ENCODE measurements at regions not wholly inside any gene's neighbourhood (a gene's known extent, or its start where the extent isn't known, plus 50 kb on each side); places are given as distances from the start of the nearest gene placed in this dataset.

DNA sequence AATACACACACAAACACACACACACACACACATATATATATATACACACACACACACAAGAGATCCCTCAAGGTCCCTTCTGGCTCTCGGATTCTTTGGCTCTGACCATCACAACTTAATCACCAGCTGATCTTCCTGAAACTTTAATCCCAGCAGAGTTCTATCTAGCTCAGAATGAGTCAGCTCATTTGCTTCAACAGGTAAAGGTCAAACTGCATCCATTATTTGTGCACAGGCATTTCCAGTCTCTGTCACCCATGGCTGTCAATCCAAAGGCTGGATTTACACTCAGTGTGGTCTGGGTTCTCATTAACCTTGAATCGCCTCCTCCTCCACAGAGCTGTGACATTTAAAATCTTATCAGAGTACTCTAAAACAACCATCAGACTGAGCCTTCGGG is 113.3 kb upstream of the TMPO start:
- Histone ChIP-seq H3K9me3 (peaks cover 17% of the 10 kb centered on the region), H3K27me3 (no peaks in the 10 kb centered on the region), H3K4me3 (no peak overlapping the region), H3K9ac (no peak overlapping the region), H4K20me1 (no peaks in the 10 kb centered on the region), H3K4me1 (peaks cover 82% of the 10 kb centered on the region), H3K36me3 (no peaks in the 10 kb centered on the region), H3K4me2 (peak overlapping the region; percentile 80), H3K27ac (no peak overlapping the region)
- no peak for TF ChIP-seq Cebpa-rat (IDR thresholded peaks at IDR 0.05)

- H3K4me1 ChIP-seq: peaks cover 78% of the 10 kb centered on the region
- H3K9me3 ChIP-seq: peaks cover 23% of the 10 kb centered on the region
Observed at GRCh38 chr12:98402671-98403070, 112.7 kb upstream of the TMPO start.

GRCh38 chr12:98403385-98403784 is 112.0 kb upstream of the TMPO start:
- no peak overlapping the region for H3K4me3 ChIP-seq
- H3K27me3 ChIP-seq: no peaks in the 10 kb centered on the region
- peaks cover 71% of the 10 kb centered on the region for H3K4me1 ChIP-seq
- H3K9ac ChIP-seq: no peak overlapping the region
- H3K4me2 ChIP-seq: peak overlapping the region; percentile 56; the same call in 1 of the 2 replicates
- H3K27ac ChIP-seq: no peak overlapping the region
- H3K36me3 ChIP-seq: no peaks in the 10 kb centered on the region
- TF ChIP-seq Cebpa-rat (IDR thresholded peaks at IDR 0.05): no peak
- H3K9me3 ChIP-seq: peaks cover 28% of the 10 kb centered on the region
- no peaks in the 10 kb centered on the region for H4K20me1 ChIP-seq

More at GRCh38 chr12:98402671-98403070, 112.7 kb upstream of the TMPO start:
- Histone ChIP-seq H3K27me3 (no peaks in the 10 kb centered on the region), H3K27ac (no peak overlapping the region), H3K4me3 (no peak overlapping the region), H4K20me1 (no peaks in the 10 kb centered on the region), H3K9ac (no peak overlapping the region), H3K4me2 (peak overlapping the region; percentile 80), H3K36me3 (no peaks in the 10 kb centered on the region)
- no peak for TF ChIP-seq Cebpa-rat (IDR thresholded peaks at IDR 0.05)

GRCh38 chr12:98403936-98404335 is 111.5 kb upstream of the TMPO start:
- Histone ChIP-seq H3K4me3 (no peak overlapping the region), H3K9ac (no peak overlapping the region), H3K27ac (peak overlapping the region; percentile 57; the same call in 1 of the 2 replicates), H4K20me1 (no peaks in the 10 kb centered on the region), H3K4me1 (peaks cover 65% of the 10 kb centered on the region), H3K4me2 (peak overlapping the region; percentile 56), H3K9me3 (peaks cover 28% of the 10 kb centered on the region), H3K27me3 (no peaks in the 10 kb centered on the region), H3K36me3 (no peaks in the 10 kb centered on the region)
- TF ChIP-seq Cebpa-rat (IDR thresholded peaks at IDR 0.05): no peak

DNA sequence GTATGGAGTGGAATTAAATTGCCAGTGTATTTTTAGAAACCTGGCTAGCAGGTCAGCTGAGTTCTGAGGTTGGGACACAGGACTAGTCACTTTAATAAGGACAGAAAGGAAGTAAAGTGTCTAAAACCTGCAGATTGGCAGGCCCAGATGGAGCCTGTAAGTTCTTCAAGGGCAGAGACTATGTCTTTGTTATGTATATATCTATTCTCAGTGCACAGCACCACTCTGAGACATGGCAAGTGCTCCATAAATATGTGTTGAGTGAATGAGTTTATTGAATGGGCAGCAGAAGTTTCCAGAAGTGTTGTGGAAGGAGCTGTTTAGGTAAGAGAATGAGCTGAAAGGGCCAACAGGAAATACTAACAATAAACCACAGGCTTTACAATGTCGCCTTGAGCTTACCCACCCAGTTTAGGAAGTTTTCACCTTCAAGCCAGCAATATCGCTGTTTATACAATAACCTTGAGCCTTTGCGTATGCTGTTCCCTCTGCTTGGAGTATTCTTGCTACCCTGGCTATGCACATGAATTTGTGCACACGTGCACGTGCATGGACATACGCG is 109.5 kb upstream of the TMPO start:
- no peak overlapping the region for H3K4me2 ChIP-seq
- H3K36me3 ChIP-seq: no peaks in the 10 kb centered on the region
- H3K27ac ChIP-seq: no peak overlapping the region
- peaks cover 46% of the 10 kb centered on the region for H3K4me1 ChIP-seq
- TF ChIP-seq Cebpa-rat (IDR thresholded peaks at IDR 0.05): no peak
- H3K9me3 ChIP-seq: peaks cover 28% of the 10 kb centered on the region
- no peak overlapping the region for H3K9ac ChIP-seq
- H3K27me3 ChIP-seq: no peaks in the 10 kb centered on the region
- H3K4me3 ChIP-seq: no peak overlapping the region
- H4K20me1 ChIP-seq: no peaks in the 10 kb centered on the region

GRCh38 chr12:98406378-98406777 is 109.0 kb upstream of the TMPO start:
- Histone ChIP-seq H3K9me3 (peaks cover 28% of the 10 kb centered on the region), H3K27ac (no peak overlapping the region), H3K27me3 (no peaks in the 10 kb centered on the region), H3K4me3 (no peak overlapping the region), H4K20me1 (no peaks in the 10 kb centered on the region), H3K36me3 (no peaks in the 10 kb centered on the region), H3K9ac (no peak overlapping the region), H3K4me2 (no peak overlapping the region), H3K4me1 (peaks cover 41% of the 10 kb centered on the region)
- TF ChIP-seq Cebpa-rat (IDR thresholded peaks at IDR 0.05): no peak

GRCh38 chr12:98408681-98409080 is 106.7 kb upstream of the TMPO start:
- no peaks in the 10 kb centered on the region for H4K20me1 ChIP-seq
- no peak overlapping the region for H3K4me2 ChIP-seq
- H3K9ac ChIP-seq: no peak overlapping the region
- H3K27ac ChIP-seq: no peak overlapping the region
- no peak overlapping the region for H3K4me3 ChIP-seq
- peaks cover 28% of the 10 kb centered on the region for H3K9me3 ChIP-seq
- H3K36me3 ChIP-seq: no peaks in the 10 kb centered on the region
- no peak for TF ChIP-seq Cebpa-rat (IDR thresholded peaks at IDR 0.05)
- H3K27me3 ChIP-seq: no peaks in the 10 kb centered on the region
- peaks cover 18% of the 10 kb centered on the region for H3K4me1 ChIP-seq

GRCh38 chr12:98409548-98409947 is 105.8 kb upstream of the TMPO start:
- Histone ChIP-seq H3K9me3 (peaks cover 27% of the 10 kb centered on the region), H3K4me3 (no peak overlapping the region), H3K27ac (no peak overlapping the region), H4K20me1 (no peaks in the 10 kb centered on the region), H3K36me3 (no peaks in the 10 kb centered on the region), H3K27me3 (no peaks in the 10 kb centered on the region), H3K9ac (no peak overlapping the region), H3K4me1 (peaks cover 9% of the 10 kb centered on the region), H3K4me2 (no peak overlapping the region)
- TF ChIP-seq Cebpa-rat (IDR thresholded peaks at IDR 0.05): peak; percentile 47; the same call in 1 of the 2 replicates

DNA sequence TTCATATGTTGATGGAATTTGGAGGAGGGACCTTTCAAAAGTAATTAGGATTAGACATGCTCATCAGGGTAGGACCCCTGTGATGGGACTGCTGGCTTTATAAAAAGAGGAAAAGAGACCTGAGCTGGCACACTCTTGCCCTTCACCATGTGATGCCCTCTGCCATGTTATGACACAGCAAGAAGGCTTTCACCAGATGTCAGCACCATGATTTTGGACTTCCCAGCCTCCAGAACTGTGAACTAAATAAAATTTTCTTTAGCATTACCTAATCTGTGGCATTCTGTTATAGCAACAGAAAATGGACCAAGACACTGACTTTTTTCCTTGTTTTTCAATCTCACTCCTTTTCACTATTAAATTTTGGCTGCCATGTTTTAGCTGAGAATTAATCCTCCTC is 105.0 kb upstream of the TMPO start:
- Histone ChIP-seq H3K4me3 (no peak overlapping the region), H4K20me1 (no peaks in the 10 kb centered on the region), H3K4me2 (no peak overlapping the region), H3K4me1 (peaks cover 5% of the 10 kb centered on the region; the same call in 1 of the 2 replicates), H3K36me3 (no peaks in the 10 kb centered on the region), H3K27me3 (no peaks in the 10 kb centered on the region), H3K9me3 (peaks cover 19% of the 10 kb centered on the region), H3K9ac (no peak overlapping the region), H3K27ac (no peak overlapping the region)
- no peak for TF ChIP-seq Cebpa-rat (IDR thresholded peaks at IDR 0.05)

- no peaks in the 10 kb centered on the region for H3K36me3 ChIP-seq
- H3K27me3 ChIP-seq: no peaks in the 10 kb centered on the region
Observed at GRCh38 chr12:98416845-98417244, 98.5 kb upstream of the TMPO start.

DNA sequence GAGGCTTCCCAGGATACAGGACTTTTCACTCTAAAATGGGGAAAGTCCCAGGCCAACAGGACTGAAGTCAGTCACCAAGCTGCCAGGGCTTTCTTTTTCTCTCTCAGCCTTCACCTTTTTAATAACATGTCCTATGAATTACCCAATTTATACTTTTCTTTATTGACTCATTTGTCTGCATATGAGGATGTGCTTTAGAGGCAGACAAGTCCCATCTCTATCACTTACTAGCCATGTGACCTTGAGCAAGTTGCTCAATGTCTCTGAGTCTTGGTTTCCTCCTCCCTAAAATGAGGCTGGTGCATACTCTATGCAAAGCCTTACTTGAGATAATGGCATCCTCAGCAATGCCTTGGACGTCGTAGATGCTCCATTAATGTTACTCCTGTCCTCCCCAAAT is 98.1 kb upstream of the TMPO start:
- Histone ChIP-seq H3K27ac (no peak overlapping the region), H3K27me3 (no peaks in the 10 kb centered on the region), H3K9ac (no peak overlapping the region), H3K9me3 (no peaks in the 10 kb centered on the region), H3K4me3 (no peak overlapping the region), H4K20me1 (no peaks in the 10 kb centered on the region), H3K36me3 (no peaks in the 10 kb centered on the region), H3K4me2 (no peak overlapping the region), H3K4me1 (peaks cover 21% of the 10 kb centered on the region)
- TF ChIP-seq Cebpa-rat (IDR thresholded peaks at IDR 0.05): no peak

More at GRCh38 chr12:98416845-98417244, 98.5 kb upstream of the TMPO start:
- Histone ChIP-seq H3K4me2 (no peak overlapping the region), H4K20me1 (no peaks in the 10 kb centered on the region), H3K4me1 (peaks cover 21% of the 10 kb centered on the region), H3K9me3 (no peaks in the 10 kb centered on the region), H3K4me3 (no peak overlapping the region), H3K27ac (no peak overlapping the region), H3K9ac (no peak overlapping the region)
- no peak for TF ChIP-seq Cebpa-rat (IDR thresholded peaks at IDR 0.05)

Data from BLaER1 (cell line).